Gastroesophageal sphincter (tissue), 4 donors: ENCODE measurements at regions not wholly inside any gene's neighbourhood (a gene's known extent, or its start where the extent isn't known, plus 50 kb on each side); places are given as distances from the start of the nearest gene placed in this dataset.

Source experiments
- ATAC-seq: fragments of 150-250 bp; one replicate; pipeline ENCODE4 v1.9.1; 2016; ENCODE audit warnings: mild to moderate bottlenecking, moderate library complexity
- H3K27ac ChIP-seq, 4 donors: fragments of 200-600 bp; sonication (generic) in 3 of 4; 1 replicate in 3 of 4; 2 replicates in 1 of 4; pipeline ENCODE4 v1.5.1; 2016 to 2019
- H3K27me3 ChIP-seq: fragments of 200-600 bp; sonication (generic); one replicate; pipeline ENCODE4 v1.5.1; 2019
- H3K36me3 ChIP-seq, 2 donors: fragments of 200-600 bp; sonication (generic); one replicate each; pipeline ENCODE4 v1.5.1; 2019; ENCODE audit warnings: control low read depth in 1 of 2
- H3K4me1 ChIP-seq, 3 donors: fragments of 200-600 bp; sonication (generic); 1 replicate in 2 of 3; 2 replicates in 1 of 3; pipeline ENCODE4 v1.5.1; 2016 to 2019; ENCODE audit warnings: control low read depth in 2 of 3
- H3K4me3 ChIP-seq, 2 donors: fragments of 200-600 bp; sonication (generic); one replicate each; pipeline ENCODE4 v1.5.1; 2019; ENCODE audit warnings: mild to moderate bottlenecking in 1 of 2, moderate library complexity in 1 of 2
- H3K9me3 ChIP-seq, 3 donors: fragments of 200-600 bp; sonication (generic); one replicate each; pipeline ENCODE4 v1.5.1; 2017 to 2019; ENCODE audit warnings: control low read depth in 2 of 3
- EP300 ChIP-seq: sonication (generic); formaldehyde crosslinking; IDR thresholded peaks from one replicate; pipeline ENCODE4 v1.6.1; 2017; ENCODE audit warnings: antibody characterized with exemption, mild to moderate bottlenecking
- POLR2A ChIP-seq, 2 donors: fragments of 450-650 bp; IDR thresholded peaks; one replicate each; pipeline ENCODE4 v1.6.1; 2017; ENCODE audit warnings: antibody characterized with exemption in 2 of 2, mild to moderate bottlenecking in 2 of 2, moderate library complexity in 1 of 2
- POLR2AphosphoS5 ChIP-seq: sonication (generic); formaldehyde crosslinking; IDR thresholded peaks from one replicate; pipeline ENCODE4 v1.6.1; 2017; ENCODE audit warnings: antibody characterized with exemption
- WGBS, 2 donors: methylation state at CpG; one replicate each; pipeline ENCODE4 v1.1.5; 2018; ENCODE audit warnings: low coverage in 1 of 2; 5-methylcytosine and 5-hydroxymethylcytosine counted together
- TF ChIP-seq, protein P1 (sequence below), 4 experiments: fragments of 200-600 bp in 2 of 4; fragments of 450-650 bp in 2 of 4; sonication (generic) in 1 of 4; IDR thresholded peaks; one replicate each; pipeline ENCODE4 v1.5.1; 2017 to 2019; ENCODE audit warnings: antibody characterized with exemption in 4 of 4, mild to moderate bottlenecking in 2 of 4, moderate library complexity in 2 of 4

DNA sequence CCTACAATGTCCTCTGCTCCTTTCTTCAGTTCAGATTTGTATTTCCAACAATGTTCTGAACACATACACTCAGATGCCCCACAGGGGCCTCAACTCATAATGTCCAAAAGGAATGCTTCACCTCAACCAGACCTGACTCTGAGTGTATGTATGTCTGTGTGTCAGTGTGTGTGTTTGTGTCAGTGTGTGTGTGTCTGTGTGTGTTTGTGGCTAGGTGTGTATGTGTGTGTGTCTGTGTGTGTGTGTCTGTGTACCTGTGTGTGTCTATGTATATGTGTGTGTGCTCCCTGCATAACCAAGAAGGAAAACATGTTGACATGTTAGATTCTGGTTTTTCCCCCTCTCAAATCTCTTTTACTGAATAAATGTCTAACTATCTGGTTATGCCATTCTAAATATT is 87.3 kb upstream of the PCSK1 start:
- no peaks in the 10 kb centered on the region for H3K27me3 ChIP-seq
- no peak overlapping the region for H3K4me3 ChIP-seq
- TF ChIP-seq, protein P1, sequence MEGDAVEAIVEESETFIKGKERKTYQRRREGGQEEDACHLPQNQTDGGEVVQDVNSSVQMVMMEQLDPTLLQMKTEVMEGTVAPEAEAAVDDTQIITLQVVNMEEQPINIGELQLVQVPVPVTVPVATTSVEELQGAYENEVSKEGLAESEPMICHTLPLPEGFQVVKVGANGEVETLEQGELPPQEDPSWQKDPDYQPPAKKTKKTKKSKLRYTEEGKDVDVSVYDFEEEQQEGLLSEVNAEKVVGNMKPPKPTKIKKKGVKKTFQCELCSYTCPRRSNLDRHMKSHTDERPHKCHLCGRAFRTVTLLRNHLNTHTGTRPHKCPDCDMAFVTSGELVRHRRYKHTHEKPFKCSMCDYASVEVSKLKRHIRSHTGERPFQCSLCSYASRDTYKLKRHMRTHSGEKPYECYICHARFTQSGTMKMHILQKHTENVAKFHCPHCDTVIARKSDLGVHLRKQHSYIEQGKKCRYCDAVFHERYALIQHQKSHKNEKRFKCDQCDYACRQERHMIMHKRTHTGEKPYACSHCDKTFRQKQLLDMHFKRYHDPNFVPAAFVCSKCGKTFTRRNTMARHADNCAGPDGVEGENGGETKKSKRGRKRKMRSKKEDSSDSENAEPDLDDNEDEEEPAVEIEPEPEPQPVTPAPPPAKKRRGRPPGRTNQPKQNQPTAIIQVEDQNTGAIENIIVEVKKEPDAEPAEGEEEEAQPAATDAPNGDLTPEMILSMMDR (IDR thresholded peaks at IDR 0.05) = no peak
- TF ChIP-seq POLR2AphosphoS5 (no peak), EP300 (no peak), POLR2A (IDR thresholded peaks at IDR 0.05) (no peak)
- peaks cover 8 to 21% (median 9%) of the 10 kb centered on the region in 3 donors for H3K4me1 ChIP-seq
- H3K27ac ChIP-seq = no peak overlapping the region
- no peaks in the 10 kb centered on the region for H3K36me3 ChIP-seq
- no peaks in the 10 kb centered on the region for H3K9me3 ChIP-seq
- ATAC-seq = no peak

DNA sequence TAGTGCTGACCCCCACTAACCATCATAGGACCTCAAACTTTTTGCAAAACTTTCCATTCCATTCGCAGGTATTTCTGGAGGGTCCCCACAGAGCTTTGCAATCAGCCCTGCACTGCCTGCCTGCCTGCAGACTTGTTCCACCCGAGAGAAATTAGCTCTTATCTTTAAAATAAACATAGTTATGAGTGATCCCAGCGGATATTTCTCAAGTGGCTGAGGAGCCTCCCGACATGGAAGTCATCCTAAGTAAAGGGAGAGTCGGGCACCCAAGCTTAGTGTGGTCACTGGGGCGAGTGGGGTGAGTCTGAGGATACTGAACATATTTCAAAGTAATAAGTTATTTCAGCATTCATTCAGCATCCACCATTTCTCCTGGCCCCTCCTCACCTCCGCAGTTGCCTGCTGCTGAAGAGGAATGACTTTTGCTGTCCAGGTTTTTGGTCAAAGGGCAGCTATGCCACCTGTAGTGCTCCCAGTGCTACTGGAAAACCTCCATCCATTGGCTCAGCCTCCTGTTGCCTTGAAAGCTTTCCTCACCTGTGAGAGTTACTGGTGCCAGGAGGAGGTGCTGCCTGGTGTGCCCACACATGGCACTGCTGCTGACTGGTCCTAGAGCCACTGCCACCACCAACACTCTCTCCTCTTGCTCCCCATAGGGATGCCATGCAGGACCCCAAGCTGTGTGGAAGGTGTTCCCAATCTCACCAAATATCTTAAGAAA is 89.7 kb upstream of the PCSK1 start:
- Histone ChIP-seq H3K9me3 (no peaks in the 10 kb centered on the region), H3K4me3 (no peak overlapping the region), H3K27ac (no peak overlapping the region), H3K27me3 (no peaks in the 10 kb centered on the region), H3K36me3 (no peaks in the 10 kb centered on the region), H3K4me1 (peaks cover 0 to under 1% (median 0%) of the 10 kb centered on the region in 3 donors)
- 42 to 78% methylated on average over 6 to 7 of the region's 7 CpGs for WGBS, 2 donors
- no peak for ATAC-seq
- TF ChIP-seq EP300 = no peak
- TF ChIP-seq POLR2A (IDR thresholded peaks at IDR 0.05) = no peak
- TF ChIP-seq, protein P1 (IDR thresholded peaks at IDR 0.05) = no peak
- TF ChIP-seq POLR2AphosphoS5 = no peak

DNA sequence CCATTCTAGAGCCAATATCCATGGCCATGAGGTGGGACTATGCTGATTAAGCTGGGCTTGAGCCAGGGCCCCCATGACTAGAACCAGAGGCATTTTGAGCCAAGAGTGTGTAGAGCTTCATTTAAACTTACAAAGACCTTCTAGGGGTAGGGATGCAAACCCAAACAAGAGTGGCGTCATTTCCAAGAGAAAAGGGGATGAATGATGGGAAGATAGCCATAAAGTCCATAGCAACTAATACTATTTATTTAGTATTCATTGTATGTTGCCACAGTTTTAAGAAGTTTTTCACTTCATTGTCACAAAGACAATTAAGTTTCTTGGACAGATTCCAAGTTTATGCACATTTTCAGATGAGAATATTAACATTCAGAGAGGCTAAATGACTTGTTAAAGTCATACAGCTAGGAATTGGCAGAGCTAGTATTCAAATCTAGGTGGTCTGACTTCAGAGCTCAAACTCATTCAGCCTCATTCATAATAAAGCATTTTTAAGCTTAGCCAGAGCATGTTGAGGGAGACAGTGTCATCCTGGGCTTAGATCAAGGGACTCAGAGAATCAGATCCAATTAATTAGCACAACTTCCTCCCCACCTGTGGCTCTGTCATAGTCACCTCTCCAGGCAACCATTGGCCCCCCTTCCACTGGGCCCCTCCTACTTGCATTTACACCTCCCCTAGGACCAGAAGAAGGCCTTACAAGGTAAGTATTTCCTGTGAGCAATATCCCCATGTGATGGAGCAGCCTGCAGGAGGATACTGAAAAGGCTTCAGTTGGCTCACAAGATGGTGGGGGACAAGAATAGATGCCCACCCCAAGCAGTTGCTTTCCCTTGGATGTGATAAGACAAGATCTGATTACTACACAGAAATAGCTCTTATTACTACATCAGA is 95.0 kb upstream of the PCSK1 start:
- H3K27me3 ChIP-seq = no peaks in the 10 kb centered on the region
- WGBS, 2 donors = 60 to 64% methylated on average over 1 of the region's 1 CpG
- no peak overlapping the region for H3K4me3 ChIP-seq
- no peak overlapping the region for H3K27ac ChIP-seq
- no peak for ATAC-seq
- no peaks in the 10 kb centered on the region for H3K36me3 ChIP-seq
- H3K9me3 ChIP-seq = no peaks in the 10 kb centered on the region
- TF ChIP-seq, protein P1 (IDR thresholded peaks at IDR 0.05) = no peak
- TF ChIP-seq POLR2AphosphoS5 = no peak
- no peak for TF ChIP-seq EP300
- TF ChIP-seq POLR2A (IDR thresholded peaks at IDR 0.05) = no peak
- H3K4me1 ChIP-seq = no peaks in the 10 kb centered on the region

DNA sequence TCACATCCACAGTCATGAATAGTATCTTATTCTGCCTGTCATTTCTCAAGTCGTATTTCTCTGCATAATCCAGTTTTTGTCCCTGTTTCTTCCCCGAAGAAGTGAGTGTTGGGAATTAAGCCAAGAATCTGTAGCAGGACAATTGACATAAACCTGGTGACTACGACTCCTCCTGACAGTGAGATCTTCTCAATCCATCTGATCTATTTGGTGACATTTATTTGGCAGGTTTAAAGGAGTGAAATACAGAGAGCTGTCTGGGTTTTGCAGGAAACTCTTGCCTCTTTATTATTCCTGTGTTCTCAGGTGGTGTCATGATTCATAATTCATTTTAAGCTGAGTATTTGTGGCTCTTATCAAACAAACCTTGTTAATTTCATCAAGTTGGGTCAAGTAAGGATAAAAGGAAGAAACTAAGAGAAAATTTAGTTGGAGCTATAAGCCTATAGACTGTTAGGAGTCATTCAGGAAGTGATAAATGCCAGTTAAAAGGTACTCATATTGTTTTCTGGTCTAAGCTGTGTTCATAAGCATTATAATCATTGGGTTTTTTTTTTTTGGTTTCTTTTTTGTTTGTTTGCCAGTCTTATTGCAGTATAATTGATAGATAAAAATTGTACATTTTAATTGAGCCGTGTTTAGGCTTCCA is 95.9 kb upstream of the PCSK1 start:
- H3K4me1 ChIP-seq = no peaks in the 10 kb centered on the region
- H3K9me3 ChIP-seq = no peaks in the 10 kb centered on the region
- no peaks in the 10 kb centered on the region for H3K27me3 ChIP-seq
- no peak for ATAC-seq
- H3K4me3 ChIP-seq = no peak overlapping the region
- TF ChIP-seq EP300 (no peak), POLR2AphosphoS5 (no peak), POLR2A (IDR thresholded peaks at IDR 0.05) (no peak)
- TF ChIP-seq, protein P1 (IDR thresholded peaks at IDR 0.05) = no peak
- H3K36me3 ChIP-seq = no peaks in the 10 kb centered on the region
- 28 to 46% methylated on average over 4 of the region's 4 CpGs for WGBS, 2 donors
- H3K27ac ChIP-seq = no peak overlapping the region
